ENCODE measurements at regions not wholly inside any gene's neighbourhood (a gene's known extent, or its start where the extent isn't known, plus 50 kb on each side); places are given as distances from the start of the nearest gene placed in this dataset.

GRCh38 chr14:36047912-36048311 lies 128.6 kb downstream of the PTCSC3 start:
- no peaks in the 10 kb centered on the region for H3K9me3 ChIP-seq (ENCODE audit: control insufficient read depth in 2 of 2, low read length in 2 of 2)
- no peaks in the 10 kb centered on the region for H3K36me3 ChIP-seq (ENCODE audit: control insufficient read depth in 2 of 2, insufficient read depth in 2 of 2, low read length in 2 of 2)
- H3K9ac ChIP-seq (ENCODE audit: low read depth in 1 of 2, low read length in 2 of 2), result no peak overlapping the region
- no peaks in the 10 kb centered on the region for H3K27me3 ChIP-seq (ENCODE audit: control insufficient read depth in 2 of 2, insufficient read depth in 2 of 2, low read length in 2 of 2)
- H3K27ac ChIP-seq (ENCODE audit: low read depth in 2 of 2, low read length in 2 of 2), result no peak overlapping the region
- H3K4me1 ChIP-seq (ENCODE audit: control insufficient read depth in 2 of 2, insufficient read depth in 2 of 2, low read length in 2 of 2), result no peaks in the 10 kb centered on the region
- no peak overlapping the region for H3K4me3 ChIP-seq (ENCODE audit: low read length in 2 of 2)

DNA sequence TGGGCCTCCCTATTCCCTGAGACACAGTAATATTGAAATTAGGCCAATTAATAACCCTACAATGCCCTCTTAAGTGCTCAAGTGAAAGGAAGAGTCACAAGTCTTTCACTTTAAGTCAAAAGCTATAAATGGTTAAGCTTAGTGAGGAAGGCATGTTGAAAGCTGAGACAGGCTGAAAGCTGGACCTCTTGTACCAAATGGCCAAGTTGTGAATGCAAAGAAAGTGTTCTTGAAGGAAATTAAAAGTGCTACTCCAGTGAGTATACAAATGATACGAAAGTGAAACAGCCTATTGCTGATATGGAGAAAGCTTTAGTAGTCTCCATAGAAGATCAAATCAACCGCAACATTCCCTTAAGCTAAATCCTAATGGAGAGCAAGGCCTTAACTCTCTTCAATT lies 140.8 kb downstream of the PTCSC3 start:
- H3K27ac ChIP-seq (ENCODE audit: low read depth in 2 of 2, low read length in 2 of 2), result no peak overlapping the region
- no peak overlapping the region for H3K4me3 ChIP-seq (ENCODE audit: low read length in 2 of 2)
- H3K4me1 ChIP-seq (ENCODE audit: control insufficient read depth in 2 of 2, insufficient read depth in 2 of 2, low read length in 2 of 2), result no peaks in the 10 kb centered on the region
- H3K27me3 ChIP-seq (ENCODE audit: control insufficient read depth in 2 of 2, insufficient read depth in 2 of 2, low read length in 2 of 2), result no peaks in the 10 kb centered on the region
- H3K9me3 ChIP-seq (ENCODE audit: control insufficient read depth in 2 of 2, low read length in 2 of 2), result no peaks in the 10 kb centered on the region
- H3K9ac ChIP-seq (ENCODE audit: low read depth in 1 of 2, low read length in 2 of 2), result no peak overlapping the region
- no peaks in the 10 kb centered on the region for H3K36me3 ChIP-seq (ENCODE audit: control insufficient read depth in 2 of 2, insufficient read depth in 2 of 2, low read length in 2 of 2)

GRCh38 chr14:36028665-36029064 lies 147.9 kb downstream of the PTCSC3 start:
- H3K4me1 ChIP-seq (ENCODE audit: control insufficient read depth in 2 of 2, insufficient read depth in 2 of 2, low read length in 2 of 2), result no peaks in the 10 kb centered on the region
- H3K27me3 ChIP-seq (ENCODE audit: control insufficient read depth in 2 of 2, insufficient read depth in 2 of 2, low read length in 2 of 2), result no peaks in the 10 kb centered on the region
- H3K36me3 ChIP-seq (ENCODE audit: control insufficient read depth in 2 of 2, insufficient read depth in 2 of 2, low read length in 2 of 2), result no peaks in the 10 kb centered on the region
- H3K4me3 ChIP-seq (ENCODE audit: low read length in 2 of 2), result no peak overlapping the region
- no peak overlapping the region for H3K9ac ChIP-seq (ENCODE audit: low read depth in 1 of 2, low read length in 2 of 2)
- H3K9me3 ChIP-seq (ENCODE audit: control insufficient read depth in 2 of 2, low read length in 2 of 2), result no peaks in the 10 kb centered on the region
- H3K27ac ChIP-seq (ENCODE audit: low read depth in 2 of 2, low read length in 2 of 2), result no peak overlapping the region

DNA sequence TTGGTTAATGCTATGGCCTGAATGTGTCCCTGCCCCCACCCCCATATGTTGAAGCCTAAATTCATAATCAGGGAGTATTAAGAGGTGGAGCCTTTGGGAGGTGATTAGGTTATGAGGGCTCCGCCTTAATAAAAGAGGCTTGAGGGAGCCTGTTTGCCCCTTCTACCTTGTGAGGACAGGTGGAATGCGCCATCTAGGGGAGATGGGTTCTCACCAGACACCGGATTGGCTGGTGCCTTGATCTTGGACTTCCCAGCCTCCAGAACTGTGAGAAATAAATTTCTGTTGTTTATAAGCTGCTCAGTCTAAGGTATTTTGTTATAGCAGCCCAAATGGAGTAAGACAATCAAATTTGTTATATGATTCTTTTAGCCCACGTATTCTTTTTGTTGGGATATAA lies 148.3 kb downstream of the PTCSC3 start:
- Histone ChIP-seq H3K27ac (ENCODE audit: low read depth in 2 of 2, low read length in 2 of 2) (no peak overlapping the region), H3K36me3 (ENCODE audit: control insufficient read depth in 2 of 2, insufficient read depth in 2 of 2, low read length in 2 of 2) (no peaks in the 10 kb centered on the region)

GRCh38 chr14:36027354-36027753 lies 149.2 kb downstream of the PTCSC3 start:
- H3K27ac ChIP-seq (ENCODE audit: low read depth in 2 of 2, low read length in 2 of 2), result no peak overlapping the region

More for the DNA sequence above, 148.3 kb downstream of the PTCSC3 start:
- Histone ChIP-seq H3K4me3 (ENCODE audit: low read length in 2 of 2) (no peak overlapping the region), H3K9me3 (ENCODE audit: control insufficient read depth in 2 of 2, low read length in 2 of 2) (no peaks in the 10 kb centered on the region), H3K27me3 (ENCODE audit: control insufficient read depth in 2 of 2, insufficient read depth in 2 of 2, low read length in 2 of 2) (no peaks in the 10 kb centered on the region), H3K9ac (ENCODE audit: low read depth in 1 of 2, low read length in 2 of 2) (no peak overlapping the region), H3K4me1 (ENCODE audit: control insufficient read depth in 2 of 2, insufficient read depth in 2 of 2, low read length in 2 of 2) (no peaks in the 10 kb centered on the region)

GRCh38 chr14:36022765-36023410 lies 153.6 kb downstream of the PTCSC3 start:
- H3K9ac ChIP-seq (ENCODE audit: low read depth in 1 of 2, low read length in 2 of 2), result no peak overlapping the region
- no peak overlapping the region for H3K27ac ChIP-seq (ENCODE audit: low read depth in 2 of 2, low read length in 2 of 2)
- H3K27me3 ChIP-seq (ENCODE audit: control insufficient read depth in 2 of 2, insufficient read depth in 2 of 2, low read length in 2 of 2), result no peaks in the 10 kb centered on the region
- H3K4me1 ChIP-seq (ENCODE audit: control insufficient read depth in 2 of 2, insufficient read depth in 2 of 2, low read length in 2 of 2), result no peaks in the 10 kb centered on the region
- no peaks in the 10 kb centered on the region for H3K36me3 ChIP-seq (ENCODE audit: control insufficient read depth in 2 of 2, insufficient read depth in 2 of 2, low read length in 2 of 2)
- H3K4me3 ChIP-seq (ENCODE audit: low read length in 2 of 2), result no peak overlapping the region
- no peaks in the 10 kb centered on the region for H3K9me3 ChIP-seq (ENCODE audit: control insufficient read depth in 2 of 2, low read length in 2 of 2)

More at GRCh38 chr14:36027354-36027753, 149.2 kb downstream of the PTCSC3 start:
- Histone ChIP-seq H3K36me3 (ENCODE audit: control insufficient read depth in 2 of 2, insufficient read depth in 2 of 2, low read length in 2 of 2) (no peaks in the 10 kb centered on the region), H3K4me3 (ENCODE audit: low read length in 2 of 2) (no peak overlapping the region), H3K4me1 (ENCODE audit: control insufficient read depth in 2 of 2, insufficient read depth in 2 of 2, low read length in 2 of 2) (no peaks in the 10 kb centered on the region), H3K27me3 (ENCODE audit: control insufficient read depth in 2 of 2, insufficient read depth in 2 of 2, low read length in 2 of 2) (no peaks in the 10 kb centered on the region), H3K9me3 (ENCODE audit: control insufficient read depth in 2 of 2, low read length in 2 of 2) (no peaks in the 10 kb centered on the region), H3K9ac (ENCODE audit: low read depth in 1 of 2, low read length in 2 of 2) (no peak overlapping the region)

GRCh38 chr14:36021591-36022320 lies 154.8 kb downstream of the PTCSC3 start:
- H3K9ac ChIP-seq (ENCODE audit: low read depth in 1 of 2, low read length in 2 of 2), result no peak overlapping the region
- no peak overlapping the region for H3K4me3 ChIP-seq (ENCODE audit: low read length in 2 of 2)
- H3K36me3 ChIP-seq (ENCODE audit: control insufficient read depth in 2 of 2, insufficient read depth in 2 of 2, low read length in 2 of 2), result no peaks in the 10 kb centered on the region
- H3K27me3 ChIP-seq (ENCODE audit: control insufficient read depth in 2 of 2, insufficient read depth in 2 of 2, low read length in 2 of 2), result no peaks in the 10 kb centered on the region
- H3K4me1 ChIP-seq (ENCODE audit: control insufficient read depth in 2 of 2, insufficient read depth in 2 of 2, low read length in 2 of 2), result no peaks in the 10 kb centered on the region
- no peaks in the 10 kb centered on the region for H3K9me3 ChIP-seq (ENCODE audit: control insufficient read depth in 2 of 2, low read length in 2 of 2)
- H3K27ac ChIP-seq (ENCODE audit: low read depth in 2 of 2, low read length in 2 of 2), result no peak overlapping the region

DNA sequence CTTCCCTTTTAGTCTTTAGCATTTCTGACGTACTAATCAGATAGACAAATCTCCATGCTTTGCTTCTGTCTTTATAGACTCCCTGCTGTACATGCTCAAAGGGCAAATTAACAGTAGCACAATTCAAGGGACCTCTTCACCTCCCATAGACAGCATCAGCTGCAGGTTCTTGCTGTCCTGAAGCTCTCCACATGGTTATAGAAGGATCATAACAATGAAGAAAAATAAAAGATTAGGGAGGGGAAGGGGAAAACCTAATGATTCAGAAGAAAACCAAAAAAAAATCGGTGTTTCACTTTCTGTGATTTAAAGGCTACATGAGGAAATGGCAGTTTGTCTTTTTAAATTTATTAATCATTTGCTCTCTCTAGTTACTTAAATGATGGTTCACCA lies 155.5 kb downstream of the PTCSC3 start:
- no peaks in the 10 kb centered on the region for H3K4me1 ChIP-seq (ENCODE audit: control insufficient read depth in 2 of 2, insufficient read depth in 2 of 2, low read length in 2 of 2)
- no peaks in the 10 kb centered on the region for H3K36me3 ChIP-seq (ENCODE audit: control insufficient read depth in 2 of 2, insufficient read depth in 2 of 2, low read length in 2 of 2)
- no peaks in the 10 kb centered on the region for H3K27me3 ChIP-seq (ENCODE audit: control insufficient read depth in 2 of 2, insufficient read depth in 2 of 2, low read length in 2 of 2)
- no peaks in the 10 kb centered on the region for H3K9me3 ChIP-seq (ENCODE audit: control insufficient read depth in 2 of 2, low read length in 2 of 2)
- no peak overlapping the region for H3K9ac ChIP-seq (ENCODE audit: low read depth in 1 of 2, low read length in 2 of 2)
- no peak overlapping the region for H3K27ac ChIP-seq (ENCODE audit: low read depth in 2 of 2, low read length in 2 of 2)
- H3K4me3 ChIP-seq (ENCODE audit: low read length in 2 of 2), result no peak overlapping the region

GRCh38 chr14:36020120-36021029 lies 156.1 kb downstream of the PTCSC3 start:
- Histone ChIP-seq H3K27ac (ENCODE audit: low read depth in 2 of 2, low read length in 2 of 2) (no peak overlapping the region), H3K9me3 (ENCODE audit: control insufficient read depth in 2 of 2, low read length in 2 of 2) (no peaks in the 10 kb centered on the region), H3K4me3 (ENCODE audit: low read length in 2 of 2) (no peak overlapping the region), H3K4me1 (ENCODE audit: control insufficient read depth in 2 of 2, insufficient read depth in 2 of 2, low read length in 2 of 2) (no peaks in the 10 kb centered on the region), H3K27me3 (ENCODE audit: control insufficient read depth in 2 of 2, insufficient read depth in 2 of 2, low read length in 2 of 2) (no peaks in the 10 kb centered on the region), H3K9ac (ENCODE audit: low read depth in 1 of 2, low read length in 2 of 2) (no peak overlapping the region), H3K36me3 (ENCODE audit: control insufficient read depth in 2 of 2, insufficient read depth in 2 of 2, low read length in 2 of 2) (no peaks in the 10 kb centered on the region)

DNA sequence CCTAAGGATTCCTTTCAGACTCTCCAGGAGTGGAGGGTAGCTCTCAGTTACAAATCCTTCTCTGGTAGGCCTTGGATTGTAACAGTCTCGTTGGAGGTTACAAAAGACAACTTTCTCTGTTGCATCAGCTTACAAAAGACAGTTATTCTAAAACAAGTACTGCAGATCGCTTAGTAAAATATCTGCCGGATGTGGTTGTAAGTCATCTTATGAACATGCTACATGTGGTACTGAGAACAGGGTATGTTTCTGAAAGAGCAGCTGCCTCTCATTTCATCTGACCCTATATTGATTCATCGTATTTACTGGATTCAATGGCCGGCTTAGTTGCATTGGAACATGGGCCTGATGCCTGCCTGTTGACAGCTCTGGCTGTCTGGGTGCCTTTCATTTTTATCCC lies 157.4 kb downstream of the PTCSC3 start:
- H3K27ac ChIP-seq (ENCODE audit: low read depth in 2 of 2, low read length in 2 of 2), result no peak overlapping the region
- no peak overlapping the region for H3K4me3 ChIP-seq (ENCODE audit: low read length in 2 of 2)
- H3K36me3 ChIP-seq (ENCODE audit: control insufficient read depth in 2 of 2, insufficient read depth in 2 of 2, low read length in 2 of 2), result no peaks in the 10 kb centered on the region
- H3K4me1 ChIP-seq (ENCODE audit: control insufficient read depth in 2 of 2, insufficient read depth in 2 of 2, low read length in 2 of 2), result no peaks in the 10 kb centered on the region
- no peak overlapping the region for H3K9ac ChIP-seq (ENCODE audit: low read depth in 1 of 2, low read length in 2 of 2)
- no peaks in the 10 kb centered on the region for H3K9me3 ChIP-seq (ENCODE audit: control insufficient read depth in 2 of 2, low read length in 2 of 2)
- H3K27me3 ChIP-seq (ENCODE audit: control insufficient read depth in 2 of 2, insufficient read depth in 2 of 2, low read length in 2 of 2), result no peaks in the 10 kb centered on the region

All from mucosa of rectum (tissue), 2 donors.